GM23248 (cell line): ENCODE measurements at regions not wholly inside any gene's neighbourhood (a gene's known extent, or its start where the extent isn't known, plus 50 kb on each side); places are given as distances from the start of the nearest gene placed in this dataset.

Experiments
- DNase-seq: peaks from one replicate; pipeline ENCODE4 v3.0.0-alpha.2; 2015
- H2AFZ ChIP-seq: fragments of 200-600 bp; sonication (generic); 2 replicates; pipeline ENCODE4 v1.6.1; 2016; ENCODE audit warnings: antibody characterized with exemption
- H3F3A ChIP-seq: fragments of 200-600 bp; sonication (generic); 2 replicates; pipeline ENCODE4 v1.6.1; 2016; ENCODE audit warnings: mild to moderate bottlenecking, antibody characterized with exemption, mixed run types; ENCODE audit not compliant: insufficient read depth
- H3K27ac ChIP-seq: fragments of 200-600 bp; sonication (generic); 2 replicates; pipeline ENCODE4 v1.5.1; 2016; ENCODE audit warnings: mild to moderate bottlenecking
- H3K27me3 ChIP-seq: fragments of 200-600 bp; sonication (generic); replicated peaks from 2 replicates; pipeline ENCODE4 v1.6.1; 2016; ENCODE audit warnings: mild to moderate bottlenecking; ENCODE audit not compliant: insufficient read depth
- H3K36me3 ChIP-seq: fragments of 200-600 bp; sonication (generic); 2 replicates; pipeline ENCODE4 v1.6.1; 2016; ENCODE audit warnings: low read depth, mild to moderate bottlenecking
- H3K4me1 ChIP-seq: fragments of 200-600 bp; sonication (generic); 2 replicates; pipeline ENCODE4 v1.6.1; 2016; ENCODE audit warnings: mild to moderate bottlenecking; ENCODE audit not compliant: insufficient read depth
- H3K4me2 ChIP-seq: fragments of 200-600 bp; sonication (generic); one replicate; pipeline ENCODE4 v1.6.1; 2016; ENCODE audit warnings: mild to moderate bottlenecking; ENCODE audit not compliant: unreplicated experiment
- H3K4me3 ChIP-seq: fragments of 200-600 bp; sonication (generic); 2 replicates; pipeline ENCODE4 v1.5.1; 2016; ENCODE audit warnings: mild to moderate bottlenecking
- H3K79me2 ChIP-seq: fragments of 200-600 bp; sonication (generic); 2 replicates; pipeline ENCODE4 v1.6.1; 2016; ENCODE audit warnings: mild to moderate bottlenecking; ENCODE audit not compliant: insufficient read depth
- H3K9ac ChIP-seq: fragments of 200-600 bp; sonication (generic); 2 replicates; pipeline ENCODE4 v1.6.1; 2016; ENCODE audit warnings: mild to moderate bottlenecking
- H3K9me2 ChIP-seq: fragments of 200-600 bp; sonication (generic); 2 replicates; pipeline ENCODE4 v1.6.1; 2016; ENCODE audit warnings: mixed run types, mild to moderate bottlenecking, moderate library complexity; ENCODE audit not compliant: insufficient read depth
- H3K9me3 ChIP-seq: fragments of 200-600 bp; sonication (generic); one replicate; pipeline ENCODE4 v1.6.1; 2017; ENCODE audit warnings: low read depth
- H4K20me1 ChIP-seq: fragments of 200-600 bp; sonication (generic); 2 replicates; pipeline ENCODE4 v1.6.0; 2016; ENCODE audit not compliant: insufficient read depth
- EZH2 ChIP-seq: fragments of 200-600 bp; sonication (generic); IDR thresholded peaks from 2 replicates; pipeline ENCODE4 v1.6.1; 2018; ENCODE audit warnings: antibody characterized with exemption, mild to moderate bottlenecking; ENCODE audit not compliant: insufficient read depth, poor library complexity, severe bottlenecking
- EZH2phosphoT487 ChIP-seq: fragments of 200-600 bp; sonication (generic); IDR thresholded peaks from 2 replicates; pipeline ENCODE4 v1.6.1; 2018; ENCODE audit warnings: antibody characterized with exemption, moderate library complexity, mild to moderate bottlenecking, low read depth; ENCODE audit not compliant: insufficient read depth
- WGBS, 2 experiments: methylation state at CpG; one replicate each; pipeline ENCODE4 v1.1.6; 2015 to 2017; ENCODE audit warnings: low lambda C conversion rate in 2 of 2, low coverage in 1 of 2; ENCODE audit errors: missing lambda C conversion rate in 2 of 2; 5-methylcytosine and 5-hydroxymethylcytosine counted together
- in situ Hi-C: fragments of 300-500 bp; cut with MboI; formaldehyde crosslinking; loops from 2 replicates; pipeline ENCODE4 v1.15.0; 2020

DNA sequence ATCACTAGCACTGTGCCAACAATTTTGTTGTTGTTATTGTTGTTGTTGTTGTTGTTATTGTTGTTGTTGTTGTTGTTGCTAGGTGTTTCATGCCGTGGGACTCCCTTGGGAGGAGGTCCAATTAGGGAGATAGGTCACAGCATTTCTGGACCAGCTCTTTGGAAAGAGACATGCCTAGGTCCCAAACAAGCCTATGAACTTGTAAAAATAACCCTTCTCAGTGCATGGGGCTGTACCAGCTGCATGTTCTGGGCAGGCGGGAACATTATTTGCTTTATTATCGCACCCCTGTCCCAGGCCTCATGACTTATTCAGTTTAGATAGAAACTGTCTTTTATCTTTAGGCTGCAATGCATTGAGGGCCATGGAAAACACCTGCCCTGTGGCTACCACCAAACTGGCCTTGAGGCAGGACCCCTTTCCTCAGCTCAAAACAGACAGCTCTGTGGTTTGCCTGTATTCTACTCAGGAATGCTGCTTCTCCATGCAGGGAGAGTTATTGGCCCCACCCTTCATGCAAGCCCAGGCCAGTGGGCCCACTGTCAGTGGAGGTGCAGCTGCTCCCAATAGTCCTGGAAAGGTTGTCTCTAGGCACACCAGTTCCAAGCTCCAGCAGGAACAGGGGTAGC is 386.5 kb upstream of the BRINP3 start:
- no peaks in the 10 kb centered on the region for H3K4me1 ChIP-seq
- no peaks in the 10 kb centered on the region for H3K79me2 ChIP-seq
- H3K9me3 ChIP-seq, result no peaks in the 10 kb centered on the region
- no peak for TF ChIP-seq EZH2
- no peak for TF ChIP-seq EZH2phosphoT487
- H3K9ac ChIP-seq, result no peak overlapping the region
- no peaks in the 10 kb centered on the region for H4K20me1 ChIP-seq
- no peaks in the 10 kb centered on the region for H3K27me3 ChIP-seq
- H3F3A ChIP-seq, result no peaks in the 10 kb centered on the region
- H3K27ac ChIP-seq, result no peak overlapping the region
- no peaks in the 10 kb centered on the region for H3K9me2 ChIP-seq
- no peak overlapping the region for H3K4me2 ChIP-seq
- H3K4me3 ChIP-seq, result no peak overlapping the region
- in situ Hi-C loops, result no loop called here
- no peak for DNase-seq
- no peaks in the 10 kb centered on the region for H3K36me3 ChIP-seq
- H2AFZ ChIP-seq, result no peak overlapping the region
- WGBS, 2 experiments, result 12 to 16% methylated on average over 3 of the region's 3 CpGs

DNA sequence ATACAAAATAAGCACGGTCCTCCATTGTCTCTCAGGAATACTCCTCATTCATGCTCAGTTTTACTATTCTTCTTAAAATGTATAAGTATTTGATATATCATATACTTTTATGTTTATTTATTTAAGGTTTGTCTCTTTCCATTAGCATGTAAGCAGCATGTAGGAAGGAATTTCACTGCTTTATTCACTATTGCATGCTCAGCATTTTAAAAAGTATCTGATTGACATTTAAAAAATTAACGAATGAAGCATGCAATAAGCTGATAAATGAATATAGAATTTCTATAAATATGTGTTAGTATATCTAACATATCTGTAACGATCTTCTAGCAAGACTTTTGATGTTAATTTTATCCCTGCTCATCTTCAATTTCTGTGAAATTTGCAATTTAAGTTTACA is 402.7 kb upstream of the BRINP3 start:
- Histone ChIP-seq H4K20me1 (no peaks in the 10 kb centered on the region), H3K36me3 (no peaks in the 10 kb centered on the region), H3K4me2 (no peak overlapping the region), H3K79me2 (no peaks in the 10 kb centered on the region), H2AFZ (no peak overlapping the region), H3K9me3 (no peaks in the 10 kb centered on the region), H3F3A (no peaks in the 10 kb centered on the region), H3K4me3 (no peak overlapping the region), H3K4me1 (no peaks in the 10 kb centered on the region), H3K27ac (no peak overlapping the region), H3K27me3 (no peaks in the 10 kb centered on the region), H3K9me2 (no peaks in the 10 kb centered on the region), H3K9ac (no peak overlapping the region)
- 8 to 17% methylated on average over 3 of the region's 3 CpGs for WGBS, 2 experiments
- in situ Hi-C loops, result no loop called here
- no peak for DNase-seq
- no peak for TF ChIP-seq EZH2

DNA sequence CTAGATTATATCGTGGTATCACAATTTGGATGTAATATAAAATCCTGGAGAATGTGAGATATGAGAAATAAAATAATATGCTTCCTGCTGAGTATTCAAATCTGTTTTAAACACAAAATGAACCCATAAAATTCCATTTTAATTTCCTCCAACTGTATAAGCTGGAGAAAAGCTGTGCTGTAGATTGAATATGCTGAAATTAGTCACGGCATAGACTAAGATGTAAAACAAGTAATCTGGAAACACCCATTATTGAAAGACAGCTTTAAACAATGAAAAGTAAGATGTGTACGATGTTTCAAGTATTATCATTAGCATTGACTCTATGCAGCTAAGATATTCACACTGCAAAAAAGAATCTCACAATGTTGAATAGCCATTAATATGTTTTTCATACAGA is 403.4 kb upstream of the BRINP3 start:
- no peak overlapping the region for H3K4me2 ChIP-seq
- no peaks in the 10 kb centered on the region for H4K20me1 ChIP-seq
- no peak for DNase-seq
- H3K4me1 ChIP-seq, result no peaks in the 10 kb centered on the region
- H2AFZ ChIP-seq, result no peak overlapping the region
- WGBS, 2 experiments, result 5% methylated on average over 3 of the region's 3 CpGs
- H3K9ac ChIP-seq, result no peak overlapping the region
- no peak overlapping the region for H3K27ac ChIP-seq
- no peaks in the 10 kb centered on the region for H3K9me3 ChIP-seq
- H3F3A ChIP-seq, result no peaks in the 10 kb centered on the region
- H3K79me2 ChIP-seq, result no peaks in the 10 kb centered on the region
- H3K4me3 ChIP-seq, result no peak overlapping the region
- no peaks in the 10 kb centered on the region for H3K27me3 ChIP-seq
- no peak for TF ChIP-seq EZH2
- TF ChIP-seq EZH2phosphoT487, result no peak
- H3K36me3 ChIP-seq, result no peaks in the 10 kb centered on the region
- H3K9me2 ChIP-seq, result no peaks in the 10 kb centered on the region
- in situ Hi-C loops, result no loop called here

DNA sequence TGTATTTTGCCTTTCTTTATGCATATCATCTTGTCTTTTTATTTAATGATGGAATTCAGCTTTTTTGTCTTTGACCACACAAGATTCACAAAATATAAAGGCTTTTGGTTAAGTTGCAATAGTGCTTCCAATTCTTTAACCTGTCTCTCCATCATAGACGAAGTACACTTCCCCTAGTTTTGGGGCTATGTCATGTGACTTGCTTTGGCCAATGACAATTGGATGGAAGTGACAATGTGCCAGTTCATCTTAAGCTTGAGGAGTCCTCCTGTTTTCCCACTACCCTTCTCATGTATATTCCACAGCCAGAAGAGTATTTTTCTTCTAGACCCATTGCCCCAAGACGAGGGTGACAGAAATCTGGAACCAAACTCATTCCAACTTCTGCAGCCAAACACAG is 419.6 kb upstream of the BRINP3 start:
- Histone ChIP-seq H3K4me2 (no peak overlapping the region), H2AFZ (no peak overlapping the region), H3F3A (no peaks in the 10 kb centered on the region), H3K9me3 (no peaks in the 10 kb centered on the region), H3K9ac (no peak overlapping the region), H3K4me1 (no peaks in the 10 kb centered on the region), H3K4me3 (no peak overlapping the region), H3K27ac (no peak overlapping the region), H3K9me2 (no peaks in the 10 kb centered on the region), H3K27me3 (no peaks in the 10 kb centered on the region), H3K36me3 (no peaks in the 10 kb centered on the region), H4K20me1 (no peaks in the 10 kb centered on the region), H3K79me2 (no peaks in the 10 kb centered on the region)
- TF ChIP-seq EZH2phosphoT487, result no peak
- no peak for TF ChIP-seq EZH2
- DNase-seq, result no peak
- in situ Hi-C loops, result no loop called here
- 12 to 14% methylated on average over 2 of the region's 2 CpGs for WGBS, 2 experiments
